ENCODE measurements at regions not wholly inside any gene's neighbourhood (a gene's known extent, or its start where the extent isn't known, plus 50 kb on each side); places are given as distances from the start of the nearest gene placed in this dataset.

DNA sequence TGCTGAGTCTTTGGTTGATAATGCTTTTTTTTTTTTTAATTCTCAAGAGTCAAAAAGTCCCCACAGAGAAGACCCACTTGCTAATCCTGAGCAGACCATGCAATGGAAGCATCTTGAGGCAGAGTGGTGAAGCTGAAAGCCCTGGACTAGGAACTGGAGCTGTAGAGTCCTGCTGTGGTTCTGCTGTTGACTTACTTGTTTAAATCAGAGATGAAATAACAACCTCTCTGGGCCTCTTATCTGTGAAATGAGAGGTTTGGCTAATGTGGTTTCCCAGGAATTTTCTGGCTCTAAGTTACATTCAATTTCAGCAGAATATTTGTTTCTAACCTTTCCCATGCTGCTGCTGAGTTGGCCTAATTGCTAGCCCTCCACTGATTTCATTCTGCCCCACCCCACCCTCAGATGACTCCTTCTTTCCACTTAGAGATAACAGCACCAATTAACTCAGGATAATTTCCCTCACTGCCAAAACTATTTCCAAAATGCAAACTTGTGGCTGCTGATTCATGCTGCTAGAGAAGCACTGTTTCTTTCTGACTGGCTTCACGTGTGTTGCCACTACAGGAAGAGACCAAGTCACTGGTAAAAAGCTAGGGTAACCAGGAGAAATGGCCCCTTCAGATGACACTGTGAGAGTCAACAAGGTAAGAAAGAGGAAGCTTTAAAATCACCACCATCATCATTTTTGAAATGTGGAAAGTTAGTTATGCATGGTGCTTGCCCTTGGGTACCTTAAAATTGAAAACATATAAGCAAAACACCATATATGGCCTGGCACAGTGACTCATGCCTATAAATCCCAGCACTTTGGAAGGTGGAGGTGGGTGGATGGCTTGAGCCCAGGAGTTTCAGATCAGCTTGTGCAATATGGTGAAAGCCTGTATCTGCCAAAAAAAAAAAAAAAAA lies 326.4 kb downstream of the DCHS2 start:
- TF ChIP-seq CTCF (conservative IDR thresholded peaks at IDR 0.05; ENCODE audit: low read length) (no peak), EZH2phosphoT487 (IDR thresholded peaks at IDR 0.05; ENCODE audit: borderline replicate concordance, low read depth, low read length) (no peak)

All from OCI-LY7 (cell line).